ENCODE measurements at regions not wholly inside any gene's neighbourhood (a gene's known extent, or its start where the extent isn't known, plus 50 kb on each side); places are given as distances from the start of the nearest gene placed in this dataset.

DNA sequence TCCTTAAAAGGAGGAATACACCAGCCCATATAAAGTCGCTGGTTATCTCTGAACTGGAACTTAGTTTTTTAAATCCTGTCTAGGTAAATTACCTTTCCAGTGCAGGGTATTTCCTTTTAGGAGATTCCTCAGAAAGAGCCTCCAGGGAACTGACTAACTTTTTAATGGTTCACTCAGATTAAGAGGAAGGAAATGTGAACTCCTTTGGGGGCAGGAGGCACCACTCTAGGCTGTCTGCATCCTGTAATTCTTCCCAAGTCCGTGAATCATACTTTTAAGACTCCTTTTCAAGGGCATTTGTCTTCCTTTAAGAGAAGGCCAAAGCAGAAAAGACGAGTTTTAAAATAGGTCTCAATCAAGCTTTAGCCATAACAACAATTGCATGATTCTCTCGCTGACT is 871.2 kb upstream of the NR2F2 start:
- no peaks in the 10 kb centered on the region for H3K9me3 Mint-ChIP-seq

DNA sequence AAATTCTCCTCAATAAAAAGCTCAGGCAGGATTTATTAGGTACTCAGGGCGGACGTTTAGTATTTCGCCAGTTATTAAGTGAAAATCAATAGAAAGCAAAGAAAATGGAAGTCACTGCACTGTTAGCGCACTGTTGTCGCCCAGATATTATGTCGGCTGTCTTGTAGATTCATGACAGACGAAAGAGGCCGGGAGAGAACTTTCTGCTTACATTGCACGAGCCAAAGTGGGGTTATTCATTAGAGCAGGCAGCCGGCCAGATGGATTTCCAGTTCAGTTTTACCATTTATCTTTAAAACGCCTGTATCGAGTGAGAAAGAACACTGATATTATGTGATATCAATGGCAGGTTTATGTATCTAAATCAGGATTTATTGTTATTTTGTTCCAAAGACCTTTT is 866.0 kb upstream of the NR2F2 start:
- intact Hi-C loops (cut with micrococcal nuclease) = no loop called here
- Mint-ChIP-seq H3K9me3 (no peaks in the 10 kb centered on the region), H3K36me3 (ENCODE audit: low read depth) (no peaks in the 10 kb centered on the region), H3K27me3 (peaks cover 18% of the 10 kb centered on the region), H3K27ac (no peak overlapping the region), H3K4me3 (no peak overlapping the region), H3K4me1 (ENCODE audit: low read depth) (no peaks in the 10 kb centered on the region)
- TF ChIP-seq, protein P1, sequence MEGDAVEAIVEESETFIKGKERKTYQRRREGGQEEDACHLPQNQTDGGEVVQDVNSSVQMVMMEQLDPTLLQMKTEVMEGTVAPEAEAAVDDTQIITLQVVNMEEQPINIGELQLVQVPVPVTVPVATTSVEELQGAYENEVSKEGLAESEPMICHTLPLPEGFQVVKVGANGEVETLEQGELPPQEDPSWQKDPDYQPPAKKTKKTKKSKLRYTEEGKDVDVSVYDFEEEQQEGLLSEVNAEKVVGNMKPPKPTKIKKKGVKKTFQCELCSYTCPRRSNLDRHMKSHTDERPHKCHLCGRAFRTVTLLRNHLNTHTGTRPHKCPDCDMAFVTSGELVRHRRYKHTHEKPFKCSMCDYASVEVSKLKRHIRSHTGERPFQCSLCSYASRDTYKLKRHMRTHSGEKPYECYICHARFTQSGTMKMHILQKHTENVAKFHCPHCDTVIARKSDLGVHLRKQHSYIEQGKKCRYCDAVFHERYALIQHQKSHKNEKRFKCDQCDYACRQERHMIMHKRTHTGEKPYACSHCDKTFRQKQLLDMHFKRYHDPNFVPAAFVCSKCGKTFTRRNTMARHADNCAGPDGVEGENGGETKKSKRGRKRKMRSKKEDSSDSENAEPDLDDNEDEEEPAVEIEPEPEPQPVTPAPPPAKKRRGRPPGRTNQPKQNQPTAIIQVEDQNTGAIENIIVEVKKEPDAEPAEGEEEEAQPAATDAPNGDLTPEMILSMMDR (IDR thresholded peaks at IDR 0.05) = no peak
- ChIA-PET POLR2A (no interaction called here), CTCF (no interaction called here)
- no peak for ATAC-seq
- DNase-seq = no peak

More for the DNA sequence above, 871.2 kb upstream of the NR2F2 start:
- ChIA-PET CTCF (no interaction called here), POLR2A (no interaction called here)
- Mint-ChIP-seq H3K4me3 (no peak overlapping the region), H3K27me3 (peaks cover 19% of the 10 kb centered on the region), H3K27ac (no peak overlapping the region), H3K4me1 (ENCODE audit: low read depth) (peaks cover 19% of the 10 kb centered on the region), H3K36me3 (ENCODE audit: low read depth) (no peaks in the 10 kb centered on the region)
- intact Hi-C loops (cut with micrococcal nuclease) = no loop called here
- DNase-seq = no peak
- no peak for ATAC-seq
- TF ChIP-seq, protein P1 (IDR thresholded peaks at IDR 0.05) = no peak

DNA sequence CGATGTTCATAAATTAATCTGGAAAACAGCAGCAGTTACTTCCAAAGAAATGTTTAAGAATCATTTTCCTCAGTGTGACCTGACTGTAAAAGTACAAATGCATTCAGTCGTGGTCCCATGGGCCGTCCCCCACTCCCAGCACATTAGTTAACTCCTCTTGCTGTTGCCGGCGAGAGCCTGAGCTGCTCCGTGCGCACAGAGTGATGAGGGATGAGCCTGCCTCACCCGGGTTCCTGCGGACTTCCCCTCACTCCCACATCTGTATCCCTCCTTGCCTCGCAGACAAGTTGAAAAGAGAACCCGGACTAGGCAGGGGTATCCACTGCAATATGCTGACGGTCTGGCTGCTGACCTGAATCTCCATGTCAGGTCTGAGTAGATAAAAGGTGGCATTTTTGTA is 861.7 kb upstream of the NR2F2 start:
- Mint-ChIP-seq H3K4me3 (no peak overlapping the region), H3K36me3 (ENCODE audit: low read depth) (no peaks in the 10 kb centered on the region), H3K27ac (no peak overlapping the region), H3K4me1 (ENCODE audit: low read depth) (no peaks in the 10 kb centered on the region), H3K9me3 (no peaks in the 10 kb centered on the region), H3K27me3 (peaks cover 19% of the 10 kb centered on the region)
- ATAC-seq = no peak
- POLR2A ChIA-PET = no interaction called here
- DNase-seq = no peak
- intact Hi-C loops (cut with micrococcal nuclease) = no loop called here
- CTCF ChIA-PET = no interaction called here
- TF ChIP-seq, protein P1 (IDR thresholded peaks at IDR 0.05) = no peak

DNA sequence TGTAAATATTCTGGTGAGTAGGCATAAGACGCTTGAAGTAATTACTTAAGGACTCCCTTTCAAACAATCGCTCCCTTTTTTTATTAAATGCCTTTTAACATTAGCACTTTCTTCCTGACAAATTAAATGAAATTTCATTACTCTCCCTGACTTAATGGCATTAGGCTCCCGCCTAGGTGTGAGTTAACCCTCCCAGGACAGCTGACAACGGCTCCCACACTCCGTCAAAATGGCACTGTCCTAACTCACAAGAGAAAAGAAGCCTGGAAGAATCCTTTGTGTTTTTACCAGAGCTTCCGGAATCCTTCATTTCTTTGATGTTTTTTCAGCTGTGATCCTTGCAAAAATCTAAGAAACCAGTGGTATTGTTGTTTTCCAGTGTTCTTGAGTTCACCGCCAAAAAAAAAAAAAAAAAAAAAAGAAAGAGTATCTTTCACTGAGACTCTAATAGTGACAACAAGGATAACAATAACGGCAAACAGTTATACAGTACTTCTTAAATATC is 861.0 kb upstream of the NR2F2 start:
- Mint-ChIP-seq H3K36me3 (ENCODE audit: low read depth) (no peaks in the 10 kb centered on the region), H3K27ac (no peak overlapping the region), H3K27me3 (peaks cover 21% of the 10 kb centered on the region), H3K9me3 (no peaks in the 10 kb centered on the region), H3K4me1 (ENCODE audit: low read depth) (no peaks in the 10 kb centered on the region), H3K4me3 (no peak overlapping the region)
- ChIA-PET CTCF (interaction anchor here (0.6 kb wide), 1 partner anchor 110 kb away, joined by 3 read pairs; no protein-coding TSS in a partner anchor), POLR2A (no interaction called here)
- TF ChIP-seq, protein P1 (IDR thresholded peaks at IDR 0.05) = no peak
- DNase-seq (no peak), ATAC-seq (no peak)
- intact Hi-C loops (cut with micrococcal nuclease) = no loop called here

DNA sequence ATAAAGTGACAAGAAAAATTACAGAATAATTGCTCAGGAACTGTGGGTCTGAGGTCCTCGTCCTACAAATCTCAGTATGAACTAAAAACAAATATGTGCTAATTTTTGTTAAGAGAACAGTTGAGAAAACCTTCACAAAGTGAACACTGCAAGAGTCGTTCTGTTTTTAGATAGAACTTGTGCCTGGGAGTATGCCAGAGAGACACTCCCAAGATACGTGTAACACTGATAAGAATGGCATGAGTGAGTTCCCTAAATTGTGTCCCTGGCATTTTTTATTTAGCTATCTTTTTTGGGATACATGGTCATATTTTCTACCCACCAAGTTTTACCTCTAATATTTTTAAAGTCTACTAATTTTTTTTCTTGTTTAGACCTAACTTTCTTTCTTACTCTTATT is 860.0 kb upstream of the NR2F2 start:
- TF ChIP-seq, protein P1 (IDR thresholded peaks at IDR 0.05) = no peak
- POLR2A ChIA-PET = no interaction called here
- Mint-ChIP-seq H3K36me3 (ENCODE audit: low read depth) (no peaks in the 10 kb centered on the region), H3K4me1 (ENCODE audit: low read depth) (no peaks in the 10 kb centered on the region), H3K4me3 (no peak overlapping the region), H3K9me3 (no peaks in the 10 kb centered on the region), H3K27me3 (peaks cover 18% of the 10 kb centered on the region), H3K27ac (no peak overlapping the region)
- ATAC-seq = no peak
- CTCF ChIA-PET = no interaction called here
- no peak for DNase-seq
- intact Hi-C loops (cut with micrococcal nuclease) = no loop called here

Data from activated CD8-positive, alpha-beta T cell treated with anti-CD3 and anti-CD28 coated beads for 36 hours (primary cell).